ENCODE measurements at regions not wholly inside any gene's neighbourhood (a gene's known extent, or its start where the extent isn't known, plus 50 kb on each side); places are given as distances from the start of the nearest gene placed in this dataset.

GRCh38 chr7:148489678-148490077, 100.9 kb upstream of the C7orf33 start:
- 76% methylated on average over 6 of the region's 6 CpGs for WGBS
- no peak for DNase-seq

GRCh38 chr7:148492157-148492860, 98.3 kb upstream of the C7orf33 start:
- no peak overlapping the region for H3K4ac ChIP-seq (ENCODE audit: low read depth in 1 of 2, low read length in 2 of 2)
- WGBS: 100% methylated on average over 1 of the region's 3 CpGs
- H3K18ac ChIP-seq (ENCODE audit: low read depth in 1 of 2, low read length in 2 of 2): no peak overlapping the region
- peaks cover 0 to 21% of the 10 kb centered on the region in 2 experiments for H3K27me3 ChIP-seq (ENCODE audit: control insufficient read depth in 1 of 2, insufficient read depth in 1 of 2, low read length in 2 of 2)
- no peak overlapping the region for H2AFZ ChIP-seq (ENCODE audit: low read depth, low read length)
- no peaks in the 10 kb centered on the region for H3K36me3 ChIP-seq (ENCODE audit: control insufficient read depth in 1 of 2, insufficient read depth in 2 of 2, low read depth in 1 of 2, low read length in 2 of 2)
- no peaks in the 10 kb centered on the region for H3K79me1 ChIP-seq (replicated peaks; ENCODE audit: low read length, poor library complexity, severe bottlenecking)
- no peak overlapping the region for H3K23ac ChIP-seq (ENCODE audit: low read length in 2 of 2)
- H3K4me1 ChIP-seq (ENCODE audit: control insufficient read depth, insufficient read depth, low read depth, low read length): no peaks in the 10 kb centered on the region
- no peak overlapping the region for H3K14ac ChIP-seq (ENCODE audit: low read length in 2 of 2)
- no peak overlapping the region for H2BK120ac ChIP-seq (ENCODE audit: low read depth, low read length)
- H3K4me3 ChIP-seq (ENCODE audit: insufficient read depth in 1 of 2, low read depth in 1 of 2, low read length in 2 of 2): no peak overlapping the region
- no peak overlapping the region for H3K27ac ChIP-seq (ENCODE audit: low read length, poor library complexity, severe bottlenecking)
- no peak overlapping the region for H4K91ac ChIP-seq (ENCODE audit: low read length)
- H3K9ac ChIP-seq (ENCODE audit: low read length): no peak overlapping the region
- H3K9me3 ChIP-seq (ENCODE audit: control insufficient read depth, low read length): peaks cover 11% of the 10 kb centered on the region
- no peak overlapping the region for H4K8ac ChIP-seq (ENCODE audit: low read length)
- no peak overlapping the region for H3K4me2 ChIP-seq (ENCODE audit: low read length, poor library complexity, severe bottlenecking)
- no peak overlapping the region for H2BK5ac ChIP-seq (ENCODE audit: low read depth, low read length, poor library complexity, severe bottlenecking)
- no peak for DNase-seq
- no peak overlapping the region for H2BK12ac ChIP-seq (ENCODE audit: low read length in 2 of 2)
- no peak overlapping the region for H2BK15ac ChIP-seq (ENCODE audit: low read depth, poor library complexity, severe bottlenecking)
- H2AK5ac ChIP-seq (ENCODE audit: low read length, severe bottlenecking): no peak overlapping the region

More at GRCh38 chr7:148489678-148490077, 100.9 kb upstream of the C7orf33 start:
- no peak overlapping the region for H3K4ac ChIP-seq (ENCODE audit: low read depth in 1 of 2, low read length in 2 of 2)
- H2AFZ ChIP-seq (ENCODE audit: low read depth, low read length): no peak overlapping the region
- no peak overlapping the region for H3K9ac ChIP-seq (ENCODE audit: low read length)
- H3K23ac ChIP-seq (ENCODE audit: low read length in 2 of 2): no peak overlapping the region
- H3K18ac ChIP-seq (ENCODE audit: low read depth in 1 of 2, low read length in 2 of 2): no peak overlapping the region
- no peak overlapping the region for H3K14ac ChIP-seq (ENCODE audit: low read length in 2 of 2)
- H3K27me3 ChIP-seq (ENCODE audit: control insufficient read depth in 1 of 2, insufficient read depth in 1 of 2, low read length in 2 of 2): peaks cover 0 to 23% of the 10 kb centered on the region in 2 experiments
- H3K4me1 ChIP-seq (ENCODE audit: control insufficient read depth, insufficient read depth, low read depth, low read length): no peaks in the 10 kb centered on the region
- no peak overlapping the region for H3K4me2 ChIP-seq (ENCODE audit: low read length, poor library complexity, severe bottlenecking)
- no peak overlapping the region for H4K91ac ChIP-seq (ENCODE audit: low read length)
- H4K8ac ChIP-seq (ENCODE audit: low read length): no peak overlapping the region
- no peak overlapping the region for H3K4me3 ChIP-seq (ENCODE audit: insufficient read depth in 1 of 2, low read depth in 1 of 2, low read length in 2 of 2)
- H2BK120ac ChIP-seq (ENCODE audit: low read depth, low read length): no peak overlapping the region
- peaks cover 11% of the 10 kb centered on the region for H3K9me3 ChIP-seq (ENCODE audit: control insufficient read depth, low read length)
- H2BK5ac ChIP-seq (ENCODE audit: low read depth, low read length, poor library complexity, severe bottlenecking): no peak overlapping the region
- no peak overlapping the region for H2BK12ac ChIP-seq (ENCODE audit: low read length in 2 of 2)
- no peak overlapping the region for H2AK5ac ChIP-seq (ENCODE audit: low read length, severe bottlenecking)
- no peak overlapping the region for H3K27ac ChIP-seq (ENCODE audit: low read length, poor library complexity, severe bottlenecking)
- no peaks in the 10 kb centered on the region for H3K36me3 ChIP-seq (ENCODE audit: control insufficient read depth in 1 of 2, insufficient read depth in 2 of 2, low read depth in 1 of 2, low read length in 2 of 2)
- no peaks in the 10 kb centered on the region for H3K79me1 ChIP-seq (replicated peaks; ENCODE audit: low read length, poor library complexity, severe bottlenecking)
- H2BK15ac ChIP-seq (ENCODE audit: low read depth, poor library complexity, severe bottlenecking): no peak overlapping the region

- no peaks in the 10 kb centered on the region for H3K79me1 ChIP-seq (replicated peaks; ENCODE audit: low read length, poor library complexity, severe bottlenecking)
- DNase-seq: no peak
- H2AK5ac ChIP-seq (ENCODE audit: low read length, severe bottlenecking): no peak overlapping the region
- H3K9me3 ChIP-seq (ENCODE audit: control insufficient read depth, low read length): peaks cover 11% of the 10 kb centered on the region
- H3K27ac ChIP-seq (ENCODE audit: low read length, poor library complexity, severe bottlenecking): no peak overlapping the region
- no peak overlapping the region for H3K23ac ChIP-seq (ENCODE audit: low read length in 2 of 2)
- H3K9ac ChIP-seq (ENCODE audit: low read length): no peak overlapping the region
- 94% methylated on average over 4 of the region's 4 CpGs for WGBS
- H3K27me3 ChIP-seq (ENCODE audit: control insufficient read depth in 1 of 2, insufficient read depth in 1 of 2, low read length in 2 of 2): peaks cover 5 to 35% of the 10 kb centered on the region in 2 experiments
- no peak overlapping the region for H3K4me2 ChIP-seq (ENCODE audit: low read length, poor library complexity, severe bottlenecking)
- no peak overlapping the region for H3K4ac ChIP-seq (ENCODE audit: low read depth in 1 of 2, low read length in 2 of 2)
- no peak overlapping the region for H3K14ac ChIP-seq (ENCODE audit: low read length in 2 of 2)
- H3K4me1 ChIP-seq (ENCODE audit: control insufficient read depth, insufficient read depth, low read depth, low read length): no peaks in the 10 kb centered on the region
- no peak overlapping the region for H2BK15ac ChIP-seq (ENCODE audit: low read depth, poor library complexity, severe bottlenecking)
- H2BK5ac ChIP-seq (ENCODE audit: low read depth, low read length, poor library complexity, severe bottlenecking): no peak overlapping the region
- no peak overlapping the region for H4K8ac ChIP-seq (ENCODE audit: low read length)
- no peak overlapping the region for H3K18ac ChIP-seq (ENCODE audit: low read depth in 1 of 2, low read length in 2 of 2)
- no peak overlapping the region for H3K4me3 ChIP-seq (ENCODE audit: insufficient read depth in 1 of 2, low read depth in 1 of 2, low read length in 2 of 2)
- no peak overlapping the region for H4K91ac ChIP-seq (ENCODE audit: low read length)
- no peak overlapping the region for H2BK12ac ChIP-seq (ENCODE audit: low read length in 2 of 2)
- H2BK120ac ChIP-seq (ENCODE audit: low read depth, low read length): no peak overlapping the region
- H3K36me3 ChIP-seq (ENCODE audit: control insufficient read depth in 1 of 2, insufficient read depth in 2 of 2, low read depth in 1 of 2, low read length in 2 of 2): no peaks in the 10 kb centered on the region
- no peak overlapping the region for H2AFZ ChIP-seq (ENCODE audit: low read depth, low read length)
Measured at GRCh38 chr7:148495605-148496004, 95.0 kb upstream of the C7orf33 start.

GRCh38 chr7:148500978-148501377, 89.6 kb upstream of the C7orf33 start:
- Histone ChIP-seq H2BK15ac (ENCODE audit: low read depth, poor library complexity, severe bottlenecking) (no peak overlapping the region), H3K4me1 (ENCODE audit: control insufficient read depth, insufficient read depth, low read depth, low read length) (no peaks in the 10 kb centered on the region), H3K14ac (ENCODE audit: low read length in 2 of 2) (no peak overlapping the region), H3K4me3 (ENCODE audit: insufficient read depth in 1 of 2, low read depth in 1 of 2, low read length in 2 of 2) (no peak overlapping the region), H2BK5ac (ENCODE audit: low read depth, low read length, poor library complexity, severe bottlenecking) (no peak overlapping the region), H4K91ac (ENCODE audit: low read length) (no peak overlapping the region), H3K9ac (ENCODE audit: low read length) (no peak overlapping the region), H3K18ac (ENCODE audit: low read depth in 1 of 2, low read length in 2 of 2) (no peak overlapping the region), H2BK12ac (ENCODE audit: low read length in 2 of 2) (no peak overlapping the region), H3K9me3 (ENCODE audit: control insufficient read depth, low read length) (no peaks in the 10 kb centered on the region), H2BK120ac (ENCODE audit: low read depth, low read length) (no peak overlapping the region), H4K8ac (ENCODE audit: low read length) (no peak overlapping the region), H2AFZ (ENCODE audit: low read depth, low read length) (no peak overlapping the region), H3K36me3 (ENCODE audit: control insufficient read depth in 1 of 2, insufficient read depth in 2 of 2, low read depth in 1 of 2, low read length in 2 of 2) (no peaks in the 10 kb centered on the region), H3K4ac (ENCODE audit: low read depth in 1 of 2, low read length in 2 of 2) (no peak overlapping the region), H3K27me3 (ENCODE audit: control insufficient read depth in 1 of 2, insufficient read depth in 1 of 2, low read length in 2 of 2) (peaks cover 29 to 52% of the 10 kb centered on the region in 2 experiments), H3K27ac (ENCODE audit: low read length, poor library complexity, severe bottlenecking) (no peak overlapping the region), H3K4me2 (ENCODE audit: low read length, poor library complexity, severe bottlenecking) (no peak overlapping the region), H2AK5ac (ENCODE audit: low read length, severe bottlenecking) (no peak overlapping the region), H3K23ac (ENCODE audit: low read length in 2 of 2) (no peak overlapping the region), H3K79me1 (replicated peaks; ENCODE audit: low read length, poor library complexity, severe bottlenecking) (no peaks in the 10 kb centered on the region)
- DNase-seq: no peak
- WGBS: 85% methylated on average over 9 of the region's 9 CpGs
